LNCaP clone FGC (cell line): ENCODE measurements at regions not wholly inside any gene's neighbourhood (a gene's known extent, or its start where the extent isn't known, plus 50 kb on each side); places are given as distances from the start of the nearest gene placed in this dataset.

Experiments used
- DNase-seq: peaks from one replicate; pipeline ENCODE4 v3.0.0-alpha.2; 2011; ENCODE audit warnings: low read depth
- H3K4me3 ChIP-seq: 2 replicates; pipeline ENCODE4 v1.5.1; 2011; ENCODE audit warnings: mild to moderate bottlenecking, low read depth, low read length, control low read depth
- CTCF ChIP-seq: IDR thresholded peaks from 2 replicates; pipeline ENCODE4 v1.5.1; 2012; ENCODE audit warnings: mild to moderate bottlenecking; ENCODE audit not compliant: control insufficient read depth, insufficient read depth; ENCODE audit errors: extremely low read depth

GRCh38 chr5:89069591-89069990 lies 186.6 kb upstream of the MEF2C start:
- H3K4me3 ChIP-seq = no peak overlapping the region
- TF ChIP-seq CTCF = no peak
- no peak for DNase-seq

GRCh38 chr5:89067362-89067761 lies 184.4 kb upstream of the MEF2C start:
- no peak for DNase-seq
- TF ChIP-seq CTCF = no peak
- no peak overlapping the region for H3K4me3 ChIP-seq

GRCh38 chr5:89065919-89066318 lies 182.9 kb upstream of the MEF2C start:
- H3K4me3 ChIP-seq = no peak overlapping the region
- DNase-seq = no peak
- no peak for TF ChIP-seq CTCF

DNA sequence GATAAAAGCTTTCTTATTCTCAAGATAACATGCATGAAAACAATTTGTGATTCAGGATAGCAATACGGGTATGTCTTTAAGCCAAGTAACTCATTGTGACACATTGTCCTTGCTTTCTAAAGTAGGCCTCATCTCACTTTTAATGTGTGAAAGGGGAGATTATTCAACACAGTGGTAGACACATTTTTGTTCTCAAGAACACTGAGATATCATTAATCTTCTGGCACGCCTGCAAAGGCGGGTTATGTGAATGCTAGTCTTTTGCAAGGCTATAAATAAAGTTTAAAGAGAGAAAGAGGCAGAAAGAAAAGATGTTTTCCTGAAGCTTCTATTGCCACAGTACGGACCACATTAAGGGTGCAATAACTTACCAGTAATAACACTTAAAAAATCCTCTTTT lies 181.8 kb upstream of the MEF2C start:
- DNase-seq = no peak
- H3K4me3 ChIP-seq = no peak overlapping the region
- no peak for TF ChIP-seq CTCF

DNA sequence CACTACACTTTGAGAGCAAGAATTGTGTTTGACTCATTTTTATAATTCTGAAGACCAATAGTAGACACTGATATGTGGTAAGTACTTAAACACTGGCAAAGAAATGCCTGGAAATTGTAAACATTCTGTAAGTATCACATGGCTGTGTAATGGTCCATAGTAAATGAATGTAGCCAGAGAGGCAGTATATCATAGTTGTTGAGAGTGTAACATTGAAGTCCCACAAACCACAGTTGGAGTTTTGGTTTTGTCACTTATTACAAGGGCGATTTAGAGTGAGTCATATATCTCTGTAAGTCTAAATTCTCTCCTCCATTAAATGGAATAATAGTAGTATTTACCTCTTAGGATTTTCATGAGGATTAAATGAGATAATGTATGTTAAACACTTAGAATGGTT lies 181.1 kb upstream of the MEF2C start:
- H3K4me3 ChIP-seq = no peak overlapping the region
- no peak for TF ChIP-seq CTCF
- DNase-seq = no peak

DNA sequence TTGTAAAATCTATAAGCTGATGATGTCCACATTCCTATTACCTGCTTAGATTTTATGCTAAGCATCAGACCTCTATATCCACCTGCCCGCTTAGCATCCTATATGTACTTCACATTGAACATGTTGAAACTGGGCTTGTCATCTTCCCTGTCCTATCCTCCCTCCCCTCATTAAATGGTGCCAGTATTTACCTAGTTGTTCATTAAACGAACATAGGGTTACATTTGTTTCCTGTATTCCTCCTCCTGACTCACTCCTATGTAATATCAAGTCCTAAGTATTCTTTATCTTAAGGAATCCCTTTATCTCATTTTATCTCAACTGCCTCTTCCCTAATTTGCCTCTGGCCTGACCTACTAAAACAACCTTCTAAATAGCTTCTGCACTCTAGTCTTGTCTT lies 177.8 kb upstream of the MEF2C start:
- no peak for DNase-seq
- no peak for TF ChIP-seq CTCF
- no peak overlapping the region for H3K4me3 ChIP-seq

DNA sequence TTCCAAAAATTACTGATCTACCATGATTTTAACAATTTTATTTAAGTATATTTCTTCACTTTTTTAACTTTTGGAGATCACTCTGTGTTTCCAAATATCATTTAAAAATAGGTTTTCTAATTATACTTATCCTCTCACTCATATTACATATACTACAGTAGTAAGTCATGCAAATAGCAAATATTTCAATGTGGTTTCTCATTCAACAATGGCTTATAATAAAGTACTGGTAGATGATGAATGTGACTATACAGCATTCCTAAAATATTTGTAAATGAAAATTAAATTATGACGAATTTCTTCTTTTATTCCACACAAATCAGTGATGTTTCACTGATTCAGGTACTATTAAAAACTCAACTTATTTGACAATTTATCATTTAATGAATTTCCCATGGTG lies 176.3 kb upstream of the MEF2C start:
- no peak for TF ChIP-seq CTCF
- H3K4me3 ChIP-seq = no peak overlapping the region
- DNase-seq = no peak
